Activated naive CD4-positive, alpha-beta T cell treated with anti-CD3 and anti-CD28 coated beads for 36 hours (primary cell): ENCODE measurements at regions not wholly inside any gene's neighbourhood (a gene's known extent, or its start where the extent isn't known, plus 50 kb on each side); places are given as distances from the start of the nearest gene placed in this dataset.
"Not testable (repeated sequence)": the region's sequence is repeated elsewhere in the genome, so short reads cannot be mapped to it uniquely, and the experiment has no call there.

Experiments
- CTCF ChIA-PET: fragments of 350-600 bp; sonication (Branson Sonifier 250); formaldehyde crosslinking; loops from one replicate; lab custom pipeline; 2021; ENCODE audit warnings: antibody characterized with exemption; lab: Charles Lee
- DNase-seq: peaks from one replicate; pipeline ENCODE4 v3.0.0-alpha.2; 2020
- H3K27ac Mint-ChIP-seq: one replicate; pipeline ENCODE4 v1.8.0; 2021; ENCODE audit warnings: mild to moderate bottlenecking, mixed read lengths
- H3K27me3 Mint-ChIP-seq: one replicate; pipeline ENCODE4 v1.8.0; 2021; ENCODE audit warnings: low read depth, mixed read lengths
- H3K36me3 Mint-ChIP-seq: one replicate; pipeline ENCODE4 v1.8.0; 2021; ENCODE audit warnings: low read depth, mixed read lengths
- H3K4me1 Mint-ChIP-seq: one replicate; pipeline ENCODE4 v1.8.0; 2021; ENCODE audit warnings: low read depth, mixed read lengths
- H3K4me3 Mint-ChIP-seq: one replicate; pipeline ENCODE4 v1.8.0; 2021; ENCODE audit warnings: mild to moderate bottlenecking, moderate library complexity, mixed read lengths
- H3K9me3 Mint-ChIP-seq: one replicate; pipeline ENCODE4 v1.8.0; 2021; ENCODE audit warnings: mixed read lengths
- intact Hi-C: fragments of 100-400 bp; cut with micrococcal nuclease; formaldehyde crosslinking; loops from one replicate; pipeline ENCODE4 v1.15.1; 2023

GRCh38 chrX:35507701-35508100, 290.4 kb upstream of the MAGEB16 start:
- no peaks in the 10 kb centered on the region for H3K36me3 Mint-ChIP-seq

GRCh38 chrX:35548003-35548402, 250.1 kb upstream of the MAGEB16 start:
- H3K4me1 Mint-ChIP-seq: not testable (repeated sequence)

More at GRCh38 chrX:35507701-35508100, 290.4 kb upstream of the MAGEB16 start:
- Mint-ChIP-seq H3K27ac (no peak overlapping the region), H3K4me1 (no peaks in the 10 kb centered on the region), H3K9me3 (no peaks in the 10 kb centered on the region), H3K27me3 (no peaks in the 10 kb centered on the region), H3K4me3 (no peak overlapping the region)
- DNase-seq: no peak
- CTCF ChIA-PET: no interaction called here
- intact Hi-C loops: no loop called here

DNA sequence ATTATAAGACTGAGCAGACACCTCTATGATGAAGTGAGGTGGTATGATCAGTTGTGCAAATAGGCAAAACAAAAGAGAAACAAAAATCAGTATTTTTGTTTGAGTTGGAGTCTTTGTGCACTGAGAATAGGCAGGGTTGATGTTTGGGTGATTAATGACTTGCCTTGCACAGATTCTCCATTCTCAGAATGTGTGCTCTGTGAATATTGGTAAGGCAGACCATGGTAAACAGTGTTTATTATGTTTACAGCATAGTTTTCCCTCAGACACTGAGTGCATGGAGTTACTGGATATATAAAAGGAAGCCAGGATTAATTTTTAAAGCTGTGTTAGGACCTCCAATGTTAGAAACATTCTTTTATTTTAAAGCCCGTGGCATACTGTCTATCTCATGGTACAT, 240.2 kb upstream of the MAGEB16 start:
- Mint-ChIP-seq H3K27me3 (no peaks in the 10 kb centered on the region), H3K36me3 (no peaks in the 10 kb centered on the region)

More at GRCh38 chrX:35548003-35548402, 250.1 kb upstream of the MAGEB16 start:
- H3K27ac Mint-ChIP-seq, intact Hi-C loops, H3K4me3 Mint-ChIP-seq, CTCF ChIA-PET, H3K9me3 Mint-ChIP-seq, DNase-seq, H3K36me3 Mint-ChIP-seq, H3K27me3 Mint-ChIP-seq: not testable (repeated sequence)

GRCh38 chrX:35561985-35562384, 236.2 kb upstream of the MAGEB16 start:
- CTCF ChIA-PET: no interaction called here
- Mint-ChIP-seq H3K4me3 (no peak overlapping the region), H3K9me3 (no peaks in the 10 kb centered on the region), H3K4me1 (no peaks in the 10 kb centered on the region), H3K27ac (no peak overlapping the region), H3K27me3 (no peaks in the 10 kb centered on the region), H3K36me3 (no peaks in the 10 kb centered on the region)
- intact Hi-C loops: no loop called here
- DNase-seq: no peak

More for the DNA sequence above, 240.2 kb upstream of the MAGEB16 start:
- Mint-ChIP-seq H3K4me1 (no peaks in the 10 kb centered on the region), H3K27ac (no peak overlapping the region), H3K4me3 (no peak overlapping the region), H3K9me3 (no peaks in the 10 kb centered on the region)
- intact Hi-C loops: no loop called here
- CTCF ChIA-PET: no interaction called here
- no peak for DNase-seq

- no peaks in the 10 kb centered on the region for H3K9me3 Mint-ChIP-seq
- H3K36me3 Mint-ChIP-seq: no peaks in the 10 kb centered on the region
- CTCF ChIA-PET: no interaction called here
- DNase-seq: no peak
- H3K4me1 Mint-ChIP-seq: no peaks in the 10 kb centered on the region
- no peak overlapping the region for H3K27ac Mint-ChIP-seq
- H3K4me3 Mint-ChIP-seq: no peak overlapping the region
- H3K27me3 Mint-ChIP-seq: no peaks in the 10 kb centered on the region
- intact Hi-C loops: no loop called here
These were observed 235.7 kb upstream of the MAGEB16 start for GRCh38 chrX:35562395-35562794.

- no peak overlapping the region for H3K4me3 Mint-ChIP-seq
- H3K36me3 Mint-ChIP-seq: no peaks in the 10 kb centered on the region
- H3K27me3 Mint-ChIP-seq: no peaks in the 10 kb centered on the region
- H3K4me1 Mint-ChIP-seq: no peaks in the 10 kb centered on the region
- CTCF ChIA-PET: no interaction called here
- no peak for DNase-seq
- no peak overlapping the region for H3K27ac Mint-ChIP-seq
- H3K9me3 Mint-ChIP-seq: no peaks in the 10 kb centered on the region
- intact Hi-C loops: no loop called here
These were observed 207.9 kb upstream of the MAGEB16 start for GRCh38 chrX:35590210-35590609.

DNA sequence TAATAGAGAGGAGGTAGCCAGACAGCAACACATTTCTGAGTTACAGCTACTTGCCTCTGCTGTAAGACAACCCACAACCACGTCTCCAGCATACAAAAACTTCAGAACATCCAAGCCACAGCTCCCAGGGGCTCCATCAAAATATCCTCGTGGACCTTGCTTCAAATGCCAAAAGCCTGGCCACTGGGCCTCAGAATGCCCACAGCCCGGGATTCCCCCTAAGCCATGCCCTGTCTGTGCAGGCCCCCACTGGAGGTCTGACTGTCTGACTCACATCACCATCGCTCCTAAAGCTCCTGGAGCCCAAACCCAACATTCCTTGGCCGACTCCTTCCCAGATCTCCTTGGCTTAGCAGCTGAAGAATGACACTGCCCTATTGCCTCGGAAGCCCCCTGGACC, 186.6 kb upstream of the MAGEB16 start:
- H3K4me3 Mint-ChIP-seq, H3K4me1 Mint-ChIP-seq: not testable (repeated sequence)

DNA sequence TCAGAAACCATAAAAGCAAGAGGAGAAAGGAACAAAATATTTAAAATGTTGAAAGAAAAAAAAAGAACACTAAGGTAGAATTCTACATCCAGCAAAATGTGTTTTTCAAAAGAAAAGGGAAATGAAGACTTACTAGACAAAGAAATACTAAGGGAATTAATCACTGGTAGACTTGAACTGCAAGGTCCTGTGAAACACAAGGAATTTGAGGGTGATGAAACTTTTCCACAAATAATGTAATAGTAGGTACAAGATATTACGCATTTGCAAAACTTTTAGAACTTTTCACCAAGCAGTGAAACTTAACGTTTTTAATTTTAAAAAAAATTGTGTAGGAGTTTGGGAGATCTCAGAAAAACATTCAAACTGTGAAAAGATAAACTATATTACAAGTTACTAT, 180.3 kb upstream of the MAGEB16 start:
- no peak for DNase-seq
- CTCF ChIA-PET: no interaction called here
- H3K27me3 Mint-ChIP-seq: no peaks in the 10 kb centered on the region
- no peaks in the 10 kb centered on the region for H3K36me3 Mint-ChIP-seq
- H3K4me3 Mint-ChIP-seq: no peak overlapping the region
- intact Hi-C loops: no loop called here
- H3K9me3 Mint-ChIP-seq: peaks cover 3% of the 10 kb centered on the region
- no peak overlapping the region for H3K27ac Mint-ChIP-seq
- no peaks in the 10 kb centered on the region for H3K4me1 Mint-ChIP-seq

More for the DNA sequence above, 186.6 kb upstream of the MAGEB16 start:
- CTCF ChIA-PET, H3K27ac Mint-ChIP-seq, intact Hi-C loops, H3K27me3 Mint-ChIP-seq, H3K36me3 Mint-ChIP-seq, H3K9me3 Mint-ChIP-seq, DNase-seq: not testable (repeated sequence)

GRCh38 chrX:35622040-35622439, 176.1 kb upstream of the MAGEB16 start:
- CTCF ChIA-PET: no interaction called here
- no peak for DNase-seq
- H3K9me3 Mint-ChIP-seq: peaks cover 7% of the 10 kb centered on the region
- H3K4me1 Mint-ChIP-seq: no peaks in the 10 kb centered on the region
- H3K27me3 Mint-ChIP-seq: no peaks in the 10 kb centered on the region
- H3K27ac Mint-ChIP-seq: no peak overlapping the region
- intact Hi-C loops: no loop called here
- no peak overlapping the region for H3K4me3 Mint-ChIP-seq
- no peaks in the 10 kb centered on the region for H3K36me3 Mint-ChIP-seq

GRCh38 chrX:35622601-35623000, 175.5 kb upstream of the MAGEB16 start:
- DNase-seq: no peak
- intact Hi-C loops: no loop called here
- Mint-ChIP-seq H3K36me3 (no peaks in the 10 kb centered on the region), H3K9me3 (peaks cover 7% of the 10 kb centered on the region), H3K27me3 (no peaks in the 10 kb centered on the region), H3K27ac (no peak overlapping the region), H3K4me1 (no peaks in the 10 kb centered on the region), H3K4me3 (no peak overlapping the region)
- CTCF ChIA-PET: no interaction called here

DNA sequence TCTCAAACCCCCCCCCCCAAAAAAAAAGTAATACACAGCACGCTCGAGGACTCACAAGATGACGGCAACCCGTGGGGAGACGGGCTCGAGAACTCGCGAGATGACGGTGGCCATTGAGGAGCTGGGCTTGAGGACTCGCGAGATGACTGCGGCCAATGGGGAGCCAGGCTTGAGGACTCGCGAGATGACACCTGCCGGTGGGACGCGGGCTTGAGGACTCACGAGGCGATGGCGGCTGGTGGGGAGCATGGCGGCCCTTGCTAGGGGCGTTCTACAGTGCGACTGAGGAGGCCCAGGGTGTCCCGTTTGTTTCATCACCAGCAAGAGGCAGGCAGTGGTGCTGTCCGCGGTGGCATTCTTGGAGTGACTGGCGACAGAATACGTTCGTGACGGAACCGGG, 172.4 kb upstream of the MAGEB16 start:
- Mint-ChIP-seq H3K27ac (no peak overlapping the region), H3K4me3 (no peak overlapping the region), H3K4me1 (no peaks in the 10 kb centered on the region), H3K36me3 (no peaks in the 10 kb centered on the region), H3K9me3 (peaks cover 7% of the 10 kb centered on the region), H3K27me3 (no peaks in the 10 kb centered on the region)
- DNase-seq: no peak
- intact Hi-C loops: no loop called here
- CTCF ChIA-PET: no interaction called here

DNA sequence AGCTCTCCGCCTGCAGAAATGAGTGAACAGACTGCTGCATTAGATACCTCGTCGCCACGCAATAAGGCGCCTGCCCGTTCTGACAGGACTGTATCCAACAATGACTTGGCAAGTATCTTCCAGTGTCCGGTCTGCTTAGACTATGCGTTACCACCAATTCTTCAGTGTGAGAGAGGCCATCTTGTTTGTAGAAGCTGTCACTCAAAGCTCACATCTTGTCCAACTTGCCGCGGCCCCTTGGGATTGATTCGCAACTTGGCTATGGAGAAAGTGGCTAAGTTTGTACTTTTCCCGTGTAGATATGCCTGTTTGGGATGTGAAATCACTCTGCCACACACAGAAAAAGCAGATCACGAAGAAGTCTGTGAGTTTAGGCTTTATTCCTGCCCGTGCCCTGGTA, 172.0 kb upstream of the MAGEB16 start:
- Mint-ChIP-seq H3K4me1 (no peaks in the 10 kb centered on the region), H3K27me3 (no peaks in the 10 kb centered on the region), H3K27ac (no peak overlapping the region), H3K4me3 (no peak overlapping the region), H3K36me3 (no peaks in the 10 kb centered on the region), H3K9me3 (peaks cover 7% of the 10 kb centered on the region)
- CTCF ChIA-PET: no interaction called here
- DNase-seq: no peak
- intact Hi-C loops: no loop called here

DNA sequence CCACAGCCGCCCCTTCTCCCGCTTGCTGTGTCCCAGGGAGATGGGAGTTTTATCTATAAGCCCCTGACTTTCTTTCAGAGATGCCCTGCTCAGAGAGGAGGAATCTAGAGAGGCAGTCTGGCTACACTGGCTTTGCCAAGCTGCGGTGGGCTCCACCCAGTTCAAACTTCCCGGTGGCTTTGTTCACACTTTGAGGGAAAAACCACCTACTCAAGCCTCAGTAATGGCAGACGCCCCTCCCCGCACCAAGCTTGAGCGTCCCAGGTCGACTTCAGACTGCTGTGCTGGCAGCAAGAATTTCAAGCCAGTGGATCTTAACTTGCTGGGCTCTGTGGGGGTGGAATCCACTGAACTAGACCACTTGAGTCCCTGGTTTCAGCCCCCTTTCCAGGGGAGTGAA, 162.2 kb upstream of the MAGEB16 start:
- intact Hi-C loops, CTCF ChIA-PET, H3K4me1 Mint-ChIP-seq, H3K27ac Mint-ChIP-seq, H3K36me3 Mint-ChIP-seq, H3K27me3 Mint-ChIP-seq, H3K4me3 Mint-ChIP-seq, DNase-seq: not testable (repeated sequence)
- peaks cover 16% of the 10 kb centered on the region for H3K9me3 Mint-ChIP-seq

DNA sequence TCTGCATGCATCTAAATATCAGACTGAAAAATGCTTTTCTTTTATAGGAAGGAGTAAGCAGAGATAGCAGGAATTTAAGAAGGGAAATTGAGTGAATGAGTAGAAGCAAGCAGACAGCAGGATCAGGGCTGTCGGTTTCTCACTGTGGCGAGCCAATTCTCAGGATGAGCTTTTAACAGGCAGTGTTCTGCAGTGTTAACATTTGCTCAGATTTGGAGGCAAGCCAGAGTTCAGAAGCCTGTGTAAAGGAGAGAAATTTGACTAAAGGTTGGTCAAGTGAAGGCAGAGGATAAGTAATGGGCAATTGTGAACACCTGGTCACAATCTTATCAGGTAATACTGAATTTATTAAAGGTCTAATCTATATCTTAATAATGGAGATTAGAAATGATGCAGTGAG, 133.3 kb upstream of the MAGEB16 start:
- no peak overlapping the region for H3K4me3 Mint-ChIP-seq
- no peak overlapping the region for H3K27ac Mint-ChIP-seq
- DNase-seq: no peak
- no peaks in the 10 kb centered on the region for H3K27me3 Mint-ChIP-seq
- H3K4me1 Mint-ChIP-seq: no peaks in the 10 kb centered on the region
- no peaks in the 10 kb centered on the region for H3K36me3 Mint-ChIP-seq
- CTCF ChIA-PET: no interaction called here
- no peaks in the 10 kb centered on the region for H3K9me3 Mint-ChIP-seq
- intact Hi-C loops: no loop called here
